K562 (cell line): ENCODE measurements at regions not wholly inside any gene's neighbourhood (a gene's known extent, or its start where the extent isn't known, plus 50 kb on each side); places are given as distances from the start of the nearest gene placed in this dataset.

ENCODE experiments used
- ATAC-seq: fragments of 200-7000 bp; cut with Tn5 transposase; 3 replicates; pipeline ENCODE4 v1.9.1; 2020; ENCODE audit warnings: moderate library complexity
- BruUV-seq: library from RNA; stranded (reverse); fragments of 400-500 nt; replicated peaks from 2 replicates; lab custom pipeline; 2021; lab: Mats Ljungman, UMichigan
- CTCF ChIA-PET: fragments of 300-600 bp; formaldehyde crosslinking; extraction: SDS; loops from one replicate; lab custom pipeline; 2021; ENCODE audit warnings: low intra/inter-chr PET ratio; lab: Yijun Ruan, JAX
- POLR2A ChIA-PET: fragments of 300-600, 350-650 bp; sonication (Branson Sonifier 250); formaldehyde crosslinking; extraction: SDS; loops from one replicate; lab custom pipeline; 2021; ENCODE audit warnings: antibody characterized with exemption, inconsistent platforms; lab: Yijun Ruan, JAX
- DNase-seq, 4 experiments: peaks; one replicate each; pipeline versions ENCODE4 v3.0.0 to v3.0.0-alpha.2; 2011 to 2018; ENCODE audit warnings: low spot score in 3 of 4, mixed read lengths in 3 of 4; ENCODE audit errors: extremely low read depth in 1 of 4
- FAIRE-seq: peaks from 2 replicates; lab custom pipeline; 2011; peaks lifted over from hg19 to GRCh38; lab: Jason Lieb, UNC
- H2AFZ ChIP-seq: 2 replicates; pipeline ENCODE4 v1.6.0; 2011; ENCODE audit warnings: low read depth, low read length, control low read depth, inconsistent platforms
- H3K27ac ChIP-seq: fragments of 200-600 bp; 3 replicates; pipeline ENCODE4 v1.8.0; 2011; ENCODE audit warnings: low read depth, mild to moderate bottlenecking, control low read depth, inconsistent platforms, low read length, moderate library complexity, mixed read lengths; ENCODE audit errors: extremely low read depth
- H3K27me3 ChIP-seq, 2 experiments: fragments of 300-600 bp in 1 of 2; 2 replicates in 1 of 2; 3 replicates in 1 of 2; pipeline versions ENCODE4 v1.6.0 to v1.8.0; 2011; ENCODE audit warnings: inconsistent platforms in 2 of 2, low read length in 2 of 2, mild to moderate bottlenecking in 1 of 2, mixed read lengths in 1 of 2, moderate library complexity in 1 of 2; ENCODE audit not compliant: control insufficient read depth in 2 of 2, insufficient read depth in 2 of 2
- H3K36me3 ChIP-seq: fragments of 300-600 bp; 3 replicates; pipeline ENCODE4 v1.8.0; 2011; ENCODE audit warnings: mild to moderate bottlenecking, low read length, inconsistent platforms; ENCODE audit not compliant: control insufficient read depth, insufficient read depth
- H3K4me1 ChIP-seq, 2 experiments: fragments of 200-600 bp in 1 of 2; replicated peaks in 1 of 2; 2 replicates in 1 of 2; 3 replicates in 1 of 2; pipeline versions ENCODE4 v1.5.1 to v1.8.0; 2011; ENCODE audit warnings: inconsistent platforms in 2 of 2, low read length in 2 of 2, mild to moderate bottlenecking in 1 of 2, mixed read lengths in 1 of 2, moderate library complexity in 1 of 2; ENCODE audit not compliant: control insufficient read depth in 2 of 2, insufficient read depth in 2 of 2
- H3K4me2 ChIP-seq: 2 replicates; pipeline ENCODE4 v1.6.1; 2011; ENCODE audit warnings: low read length, control low read depth, inconsistent platforms, mixed read lengths; ENCODE audit not compliant: insufficient read depth
- H3K4me3 ChIP-seq: fragments of 200-600 bp; sonication (generic), shearing (Covaris generic); 2 replicates; pipeline ENCODE4 v1.5.1; 2016; ENCODE audit warnings: control low read depth, inconsistent platforms
- H3K79me2 ChIP-seq: fragments of 200-600 bp; 3 replicates; pipeline ENCODE4 v1.8.0; 2011; ENCODE audit warnings: low read length, inconsistent platforms; ENCODE audit not compliant: control insufficient read depth, insufficient read depth
- H3K9ac ChIP-seq, 2 experiments: 2 replicates each; pipeline versions ENCODE4 v1.6.0 to v1.6.1; 2011; ENCODE audit warnings: low read depth in 2 of 2, low read length in 2 of 2, control low read depth in 1 of 2, inconsistent platforms in 1 of 2, mild to moderate bottlenecking in 1 of 2, mixed read lengths in 1 of 2; ENCODE audit not compliant: insufficient read depth in 1 of 2
- H3K9me1 ChIP-seq: one replicate; pipeline ENCODE4 v1.6.0; 2011; ENCODE audit warnings: inconsistent platforms, mild to moderate bottlenecking, low read length, moderate library complexity; ENCODE audit not compliant: control insufficient read depth, insufficient read depth
- H3K9me3 ChIP-seq: replicated peaks from 2 replicates; pipeline ENCODE4 v1.5.1; 2011; ENCODE audit warnings: low read depth, low read length, inconsistent platforms; ENCODE audit not compliant: control insufficient read depth, insufficient read depth
- H4K20me1 ChIP-seq: replicated peaks from 2 replicates; pipeline ENCODE4 v1.6.1; 2011; ENCODE audit warnings: low read length, inconsistent platforms, mixed read lengths; ENCODE audit not compliant: control insufficient read depth, insufficient read depth
- ARID4B ChIP-seq: sonication (generic); formaldehyde crosslinking; IDR thresholded peaks from 2 replicates; pipeline ENCODE4 v1.8.0; 2022; ENCODE audit warnings: mild to moderate bottlenecking, missing genetic modification reagents
- EP400 ChIP-seq: fragments of 450-650 bp; IDR thresholded peaks from 2 replicates; pipeline ENCODE4 v1.6.1; 2017; ENCODE audit warnings: antibody characterized with exemption, mild to moderate bottlenecking, moderate library complexity
- ESRRA ChIP-seq: fragments of 450-650 bp; IDR thresholded peaks from 2 replicates; pipeline ENCODE4 v1.6.1; 2014; ENCODE audit warnings: low read depth, mild to moderate bottlenecking, moderate library complexity, borderline replicate concordance
- HMGN3 ChIP-seq: IDR thresholded peaks from 2 replicates; pipeline ENCODE4 v1.6.1; 2011; ENCODE audit warnings: borderline replicate concordance, low read depth, mild to moderate bottlenecking, mixed read lengths, low read length; ENCODE audit not compliant: insufficient read length; ENCODE audit errors: extremely low read depth
- JUNB ChIP-seq: fragments of 450-650 bp; formaldehyde crosslinking; conservative IDR thresholded peaks from 2 replicates; pipeline ENCODE4 v1.4.0; 2020; ENCODE audit warnings: mild to moderate bottlenecking
- MECOM ChIP-seq: fragments of 250-450 bp; sonication (Bioruptor Pico); IDR thresholded peaks from 2 replicates; pipeline ENCODE4 v1.8.0; 2022; ENCODE audit warnings: inconsistent platforms
- PATZ1 ChIP-seq: fragments of 250-450 bp; sonication (Bioruptor Pico); IDR thresholded peaks from 2 replicates; pipeline ENCODE4 v1.5.0; 2020; ENCODE audit warnings: mild to moderate bottlenecking, borderline replicate concordance
- RERE ChIP-seq: sonication (generic); formaldehyde crosslinking; IDR thresholded peaks from 2 replicates; pipeline ENCODE4 v1.8.0; 2023; ENCODE audit warnings: missing genetic modification reagents, mild to moderate bottlenecking, borderline replicate concordance
- SMAD1 ChIP-seq: fragments of 150-350 bp; IDR thresholded peaks from 2 replicates; pipeline ENCODE4 v1.6.1; 2014; ENCODE audit warnings: low read length, low read depth; ENCODE audit not compliant: partially characterized antibody
- ZNF197 ChIP-seq: fragments of 200-800 bp; sonication (Bioruptor generic); IDR thresholded peaks from 2 replicates; pipeline ENCODE4 v1.6.1; 2016; ENCODE audit warnings: low read depth, missing genetic modification characterization, missing compliant biosample characterization
- ZZZ3 ChIP-seq: fragments of 450-650 bp; IDR thresholded peaks from 2 replicates; pipeline ENCODE4 v1.6.1; 2016; ENCODE audit warnings: antibody characterized with exemption, mild to moderate bottlenecking, moderate library complexity
- WGBS: fragments of 100-300 bp; shearing (Covaris generic); methylation state at CpG from one replicate; pipeline ENCODE4 v1.1.6; 2016; ENCODE audit warnings: low coverage, mixed read lengths; ENCODE audit not compliant: insufficient coverage; ENCODE audit errors: missing lambda C conversion rate; 5-methylcytosine and 5-hydroxymethylcytosine counted together
- in situ Hi-C: fragments of 300-500 bp; cut with MboI; formaldehyde crosslinking; loops from 4 replicates; pipeline ENCODE4 v1.15.0; 2018; ENCODE audit warnings: inconsistent platforms, mixed read lengths
- intact Hi-C: fragments of 100-400 bp; cut with micrococcal nuclease; formaldehyde crosslinking; loops from 2 replicates; pipeline ENCODE4 v1.14.2; 2022

GRCh38 chr14:85466678-85467077 lies 63.3 kb upstream of the FLRT2 start:
- Histone ChIP-seq H3K4me1 (no peaks in the 10 kb centered on the region), H3K27me3 (no peaks in the 10 kb centered on the region), H3K4me2 (no peak overlapping the region), H4K20me1 (no peaks in the 10 kb centered on the region), H3K79me2 (no peaks in the 10 kb centered on the region), H3K36me3 (no peaks in the 10 kb centered on the region), H3K9ac (no peak overlapping the region), H2AFZ (no peak overlapping the region), H3K27ac (no peak overlapping the region), H3K9me1 (no peaks in the 10 kb centered on the region), H3K4me3 (no peak overlapping the region), H3K9me3 (no peaks in the 10 kb centered on the region)
- in situ Hi-C loops (no loop called here), intact Hi-C loops (no loop called here)
- CTCF ChIA-PET, result no interaction called here
- POLR2A ChIA-PET, result no interaction called here
- FAIRE-seq (no peak), DNase-seq (no peak), ATAC-seq (no peak)
- WGBS, result 0% methylated on average over 3 of the region's 3 CpGs
- no TSS peak for BruUV-seq
- no peak for TF ChIP-seq SMAD1
- no peak for TF ChIP-seq ESRRA
- TF ChIP-seq ZNF197, result no peak
- TF ChIP-seq HMGN3, result no peak
- no peak for TF ChIP-seq PATZ1 (CRISPR knock-in tag)
- TF ChIP-seq MECOM, result no peak
- no peak for TF ChIP-seq ARID4B (CRISPR knock-in tag)
- TF ChIP-seq JUNB, result no peak
- TF ChIP-seq ZZZ3, result no peak
- TF ChIP-seq RERE (CRISPR knock-in tag), result no peak
- no peak for TF ChIP-seq EP400
